Renal cortical epithelial cell (primary cell): ENCODE measurements at regions not wholly inside any gene's neighbourhood (a gene's known extent, or its start where the extent isn't known, plus 50 kb on each side); places are given as distances from the start of the nearest gene placed in this dataset.

Experiments
- DNase-seq: peaks from one replicate; pipeline ENCODE4 v3.0.0-alpha.2; 2011; ENCODE audit warnings: low read depth

- peak; percentile 51 for DNase-seq
Observed at GRCh38 chr15:96390986-96391385, 60.5 kb downstream of the NR2F2 start.

- no peak for DNase-seq
Observed at GRCh38 chr15:96392380-96393208, 62.1 kb downstream of the NR2F2 start.

GRCh38 chr15:96393209-96393513, 62.7 kb downstream of the NR2F2 start:
- DNase-seq, result no peak

- no peak for DNase-seq
Observed at GRCh38 chr15:96395687-96396086, 65.2 kb downstream of the NR2F2 start.

GRCh38 chr15:96398776-96399175, 68.3 kb downstream of the NR2F2 start:
- no peak for DNase-seq

GRCh38 chr15:96402403-96402802, 71.9 kb downstream of the NR2F2 start:
- DNase-seq, result no peak

GRCh38 chr15:96403071-96403470, 72.6 kb downstream of the NR2F2 start:
- DNase-seq, result no peak

GRCh38 chr15:96403932-96404331, 73.4 kb downstream of the NR2F2 start:
- DNase-seq, result no peak

- no peak for DNase-seq
Observed at GRCh38 chr15:96404560-96404959, 74.1 kb downstream of the NR2F2 start.

- no peak for DNase-seq
Observed at GRCh38 chr15:96406291-96406690, 75.8 kb downstream of the NR2F2 start.

GRCh38 chr15:96406701-96407100, 76.2 kb downstream of the NR2F2 start:
- DNase-seq, result no peak

GRCh38 chr15:96407482-96407881, 77.0 kb downstream of the NR2F2 start:
- DNase-seq, result no peak

- DNase-seq, result no peak
Observed at GRCh38 chr15:96408591-96409183, 78.2 kb downstream of the NR2F2 start.

GRCh38 chr15:96409215-96410138, 79.0 kb downstream of the NR2F2 start:
- DNase-seq, result no peak

GRCh38 chr15:96410175-96411055, 79.9 kb downstream of the NR2F2 start:
- no peak for DNase-seq

GRCh38 chr15:96411056-96412031, 80.8 kb downstream of the NR2F2 start:
- no peak for DNase-seq

- DNase-seq, result no peak
Observed at GRCh38 chr15:96412045-96412905, 81.8 kb downstream of the NR2F2 start.

GRCh38 chr15:96412906-96413231, 82.4 kb downstream of the NR2F2 start:
- no peak for DNase-seq

GRCh38 chr15:96413657-96414056, 83.2 kb downstream of the NR2F2 start:
- DNase-seq, result no peak

GRCh38 chr15:96414875-96415274, 84.4 kb downstream of the NR2F2 start:
- DNase-seq, result no peak
